Activated naive CD4-positive, alpha-beta T cell treated with anti-CD3 and anti-CD28 coated beads, Interleukin-2, amount 10 ng/mL, durations not matched to agents 7 days and 5 days (primary cell): ENCODE measurements at regions not wholly inside any gene's neighbourhood (a gene's known extent, or its start where the extent isn't known, plus 50 kb on each side); places are given as distances from the start of the nearest gene placed in this dataset.

ENCODE experiments used
- CTCF ChIA-PET: fragments of 350-600 bp; sonication (Branson Sonifier 250); formaldehyde crosslinking; loops from one replicate; lab custom pipeline; 2021; ENCODE audit warnings: antibody characterized with exemption; lab: Charles Lee
- DNase-seq: peaks from one replicate; pipeline ENCODE4 v3.0.0-alpha.2; 2020
- H3K27ac Mint-ChIP-seq: one replicate; pipeline ENCODE4 v1.8.0; 2021; ENCODE audit warnings: mild to moderate bottlenecking, moderate library complexity, mixed read lengths
- H3K27me3 Mint-ChIP-seq: one replicate; pipeline ENCODE4 v1.8.0; 2021; ENCODE audit warnings: mild to moderate bottlenecking, mixed read lengths
- H3K36me3 Mint-ChIP-seq: one replicate; pipeline ENCODE4 v1.8.0; 2021; ENCODE audit warnings: mixed read lengths
- H3K4me1 Mint-ChIP-seq: one replicate; pipeline ENCODE4 v1.8.0; 2021; ENCODE audit warnings: mixed read lengths
- H3K4me3 Mint-ChIP-seq: one replicate; pipeline ENCODE4 v1.8.0; 2021; ENCODE audit warnings: mild to moderate bottlenecking, moderate library complexity, mixed read lengths
- H3K9me3 Mint-ChIP-seq: one replicate; pipeline ENCODE4 v1.8.0; 2021; ENCODE audit warnings: mixed read lengths

- Mint-ChIP-seq H3K9me3 (no peaks in the 10 kb centered on the region), H3K4me3 (no peak overlapping the region), H3K27ac (no peak overlapping the region), H3K27me3 (no peaks in the 10 kb centered on the region), H3K36me3 (no peaks in the 10 kb centered on the region), H3K4me1 (no peaks in the 10 kb centered on the region)
- CTCF ChIA-PET = interaction anchor here (1.7 kb wide), 1 partner anchor 22 kb away, joined by 5 read pairs; no protein-coding TSS in a partner anchor
- no peak for DNase-seq
Measured at GRCh38 chr4:15352524-15352923, 75.3 kb upstream of the C1QTNF7 start.

- Mint-ChIP-seq H3K27ac (no peak overlapping the region), H3K9me3 (no peaks in the 10 kb centered on the region), H3K27me3 (no peaks in the 10 kb centered on the region), H3K36me3 (no peaks in the 10 kb centered on the region), H3K4me3 (no peak overlapping the region), H3K4me1 (no peaks in the 10 kb centered on the region)
- no peak for DNase-seq
- CTCF ChIA-PET = interaction anchor here (1.7 kb wide), 1 partner anchor 23 kb away, joined by 5 read pairs; no protein-coding TSS in a partner anchor
Measured at GRCh38 chr4:15353207-15353606, 74.6 kb upstream of the C1QTNF7 start.

- Mint-ChIP-seq H3K27ac (no peak overlapping the region), H3K36me3 (no peaks in the 10 kb centered on the region), H3K9me3 (no peaks in the 10 kb centered on the region), H3K4me1 (no peaks in the 10 kb centered on the region), H3K27me3 (no peaks in the 10 kb centered on the region), H3K4me3 (no peak overlapping the region)
- DNase-seq = no peak
- CTCF ChIA-PET = interaction anchor here (0.9 kb wide), 1 partner anchor 42 kb away, joined by 3 read pairs; no protein-coding TSS in a partner anchor
Measured at GRCh38 chr4:15354371-15355297, 73.2 kb upstream of the C1QTNF7 start.

- Mint-ChIP-seq H3K4me3 (no peak overlapping the region), H3K27ac (no peak overlapping the region), H3K4me1 (no peaks in the 10 kb centered on the region), H3K36me3 (no peaks in the 10 kb centered on the region), H3K27me3 (no peaks in the 10 kb centered on the region), H3K9me3 (no peaks in the 10 kb centered on the region)
- DNase-seq = no peak
- CTCF ChIA-PET = no interaction called here
Measured at GRCh38 chr4:15361529-15361928, 66.3 kb upstream of the C1QTNF7 start.

- no peak overlapping the region for H3K27ac Mint-ChIP-seq
- no peaks in the 10 kb centered on the region for H3K36me3 Mint-ChIP-seq
- no peaks in the 10 kb centered on the region for H3K27me3 Mint-ChIP-seq
- no peak for DNase-seq
- CTCF ChIA-PET = no interaction called here
- H3K9me3 Mint-ChIP-seq = no peaks in the 10 kb centered on the region
- peaks cover 3% of the 10 kb centered on the region for H3K4me1 Mint-ChIP-seq
- no peak overlapping the region for H3K4me3 Mint-ChIP-seq
Measured at GRCh38 chr4:15362541-15362940, 65.3 kb upstream of the C1QTNF7 start.

- no peak for DNase-seq
- CTCF ChIA-PET = interaction anchor here (0.7 kb wide), 1 partner anchor 126 kb away, joined by 3 read pairs; no protein-coding TSS in a partner anchor
- no peaks in the 10 kb centered on the region for H3K9me3 Mint-ChIP-seq
- H3K4me1 Mint-ChIP-seq = peaks cover 13% of the 10 kb centered on the region
- no peak overlapping the region for H3K4me3 Mint-ChIP-seq
- H3K27me3 Mint-ChIP-seq = no peaks in the 10 kb centered on the region
- no peak overlapping the region for H3K27ac Mint-ChIP-seq
- no peaks in the 10 kb centered on the region for H3K36me3 Mint-ChIP-seq
Measured at GRCh38 chr4:15364183-15364582, 63.6 kb upstream of the C1QTNF7 start.

- Mint-ChIP-seq H3K4me3 (no peak overlapping the region), H3K4me1 (peaks cover 13% of the 10 kb centered on the region), H3K27me3 (no peaks in the 10 kb centered on the region), H3K27ac (no peak overlapping the region), H3K9me3 (no peaks in the 10 kb centered on the region), H3K36me3 (no peaks in the 10 kb centered on the region)
- no peak for DNase-seq
- CTCF ChIA-PET = no interaction called here
Measured at GRCh38 chr4:15365641-15366040, 62.2 kb upstream of the C1QTNF7 start.

- no peaks in the 10 kb centered on the region for H3K27me3 Mint-ChIP-seq
- no peak overlapping the region for H3K4me3 Mint-ChIP-seq
- H3K9me3 Mint-ChIP-seq = no peaks in the 10 kb centered on the region
- H3K36me3 Mint-ChIP-seq = no peaks in the 10 kb centered on the region
- H3K27ac Mint-ChIP-seq = no peak overlapping the region
- no peak for DNase-seq
- CTCF ChIA-PET = interaction anchor here (1.1 kb wide), 1 partner anchor 37 kb away, joined by 3 read pairs; no protein-coding TSS in a partner anchor
- peaks cover 13% of the 10 kb centered on the region for H3K4me1 Mint-ChIP-seq
Measured at GRCh38 chr4:15366721-15367120, 61.1 kb upstream of the C1QTNF7 start.

- DNase-seq = no peak
- Mint-ChIP-seq H3K4me3 (no peak overlapping the region), H3K36me3 (no peaks in the 10 kb centered on the region), H3K9me3 (no peaks in the 10 kb centered on the region), H3K4me1 (peaks cover 13% of the 10 kb centered on the region), H3K27me3 (no peaks in the 10 kb centered on the region), H3K27ac (no peak overlapping the region)
- CTCF ChIA-PET = no interaction called here
Measured at GRCh38 chr4:15368856-15369255, 59.0 kb upstream of the C1QTNF7 start.

- Mint-ChIP-seq H3K9me3 (no peaks in the 10 kb centered on the region), H3K36me3 (no peaks in the 10 kb centered on the region), H3K4me1 (peaks cover 21% of the 10 kb centered on the region), H3K27me3 (no peaks in the 10 kb centered on the region), H3K4me3 (no peak overlapping the region), H3K27ac (no peak overlapping the region)
- no peak for DNase-seq
- CTCF ChIA-PET = no interaction called here
Measured at GRCh38 chr4:15370296-15370695, 57.5 kb upstream of the C1QTNF7 start.

GRCh38 chr4:15373363-15373762 lies 54.5 kb upstream of the C1QTNF7 start:
- CTCF ChIA-PET = no interaction called here
- no peak overlapping the region for H3K4me3 Mint-ChIP-seq
- peaks cover 35% of the 10 kb centered on the region for H3K4me1 Mint-ChIP-seq
- no peaks in the 10 kb centered on the region for H3K27me3 Mint-ChIP-seq
- H3K9me3 Mint-ChIP-seq = no peaks in the 10 kb centered on the region
- H3K36me3 Mint-ChIP-seq = no peaks in the 10 kb centered on the region
- no peak overlapping the region for H3K27ac Mint-ChIP-seq
- no peak for DNase-seq

- Mint-ChIP-seq H3K4me1 (peaks cover 29% of the 10 kb centered on the region), H3K36me3 (no peaks in the 10 kb centered on the region), H3K27ac (no peak overlapping the region), H3K27me3 (no peaks in the 10 kb centered on the region), H3K9me3 (no peaks in the 10 kb centered on the region), H3K4me3 (no peak overlapping the region)
- CTCF ChIA-PET = interaction anchor here (0.5 to 1.0 kb wide), 3 partner anchors 21 to 139 kb away, joined by 3 to 4 read pairs (median 3); no protein-coding TSS in a partner anchor
- DNase-seq = no peak
Measured at GRCh38 chr4:15374656-15375055, 53.2 kb upstream of the C1QTNF7 start.

GRCh38 chr4:15375667-15376066 lies 52.2 kb upstream of the C1QTNF7 start:
- H3K4me3 Mint-ChIP-seq = no peak overlapping the region
- H3K27me3 Mint-ChIP-seq = no peaks in the 10 kb centered on the region
- peaks cover 29% of the 10 kb centered on the region for H3K4me1 Mint-ChIP-seq
- H3K9me3 Mint-ChIP-seq = no peaks in the 10 kb centered on the region
- DNase-seq = no peak
- CTCF ChIA-PET = interaction anchor here (1.8 kb wide), 1 partner anchor 20 kb away, joined by 9 read pairs; no protein-coding TSS in a partner anchor
- no peak overlapping the region for H3K27ac Mint-ChIP-seq
- H3K36me3 Mint-ChIP-seq = no peaks in the 10 kb centered on the region

- Mint-ChIP-seq H3K4me1 (peaks cover 29% of the 10 kb centered on the region), H3K4me3 (no peak overlapping the region), H3K36me3 (no peaks in the 10 kb centered on the region), H3K27ac (no peak overlapping the region), H3K9me3 (no peaks in the 10 kb centered on the region), H3K27me3 (no peaks in the 10 kb centered on the region)
- CTCF ChIA-PET = interaction anchor here (1.8 kb wide), 1 partner anchor 20 kb away, joined by 9 read pairs; no protein-coding TSS in a partner anchor
- no peak for DNase-seq
Measured at GRCh38 chr4:15376145-15376544, 51.7 kb upstream of the C1QTNF7 start.
